H9 (cell line): ENCODE measurements at regions not wholly inside any gene's neighbourhood (a gene's known extent, or its start where the extent isn't known, plus 50 kb on each side); places are given as distances from the start of the nearest gene placed in this dataset.

ENCODE experiments used
- DNase-seq: peaks from one replicate; pipeline ENCODE4 v3.0.0-alpha.2; 2017
- H2AFZ ChIP-seq: one replicate; pipeline ENCODE4 v1.6.1; 2013; ENCODE audit warnings: mild to moderate bottlenecking, low read length, control low read depth, moderate library complexity
- H2AK5ac ChIP-seq: 2 replicates; pipeline ENCODE4 v1.6.1; 2013; ENCODE audit warnings: low read length, control low read depth, mixed read lengths; ENCODE audit not compliant: insufficient read length
- H2BK120ac ChIP-seq: one replicate; pipeline ENCODE4 v1.6.1; 2013; ENCODE audit warnings: low read depth, mild to moderate bottlenecking, low read length, control low read depth, inconsistent platforms; ENCODE audit not compliant: poor library complexity, severe bottlenecking
- H2BK12ac ChIP-seq: 2 replicates; pipeline ENCODE4 v1.6.1; 2013; ENCODE audit warnings: low read length, control low read depth, mixed read lengths, low read depth; ENCODE audit not compliant: insufficient read length
- H2BK15ac ChIP-seq: 2 replicates; pipeline ENCODE4 v1.6.1; 2013; ENCODE audit warnings: low read depth, low read length, control low read depth
- H2BK20ac ChIP-seq: one replicate; pipeline ENCODE4 v1.6.1; 2013; ENCODE audit warnings: low read depth, mild to moderate bottlenecking, low read length, control low read depth, inconsistent platforms; ENCODE audit not compliant: poor library complexity, severe bottlenecking
- H2BK5ac ChIP-seq: 2 replicates; pipeline ENCODE4 v1.6.1; 2013; ENCODE audit warnings: low read length, control low read depth, mixed read lengths; ENCODE audit not compliant: insufficient read length
- H3K14ac ChIP-seq: 2 replicates; pipeline ENCODE4 v1.6.1; 2013; ENCODE audit warnings: low read length, control low read depth; ENCODE audit not compliant: insufficient read depth
- H3K18ac ChIP-seq: 2 replicates; pipeline ENCODE4 v1.6.1; 2013; ENCODE audit warnings: low read depth, mild to moderate bottlenecking, mixed read lengths, low read length, control low read depth; ENCODE audit not compliant: insufficient read length
- H3K23ac ChIP-seq: 2 replicates; pipeline ENCODE4 v1.6.1; 2013; ENCODE audit warnings: low read length, control low read depth, mixed read lengths, low read depth; ENCODE audit not compliant: insufficient read length
- H3K23me2 ChIP-seq: 2 replicates; pipeline ENCODE4 v1.6.1; 2013; ENCODE audit warnings: low read depth, mild to moderate bottlenecking, mixed read lengths, low read length, control low read depth; ENCODE audit not compliant: insufficient read length, poor library complexity, severe bottlenecking
- H3K27ac ChIP-seq: 2 replicates; pipeline ENCODE4 v1.5.1; 2013; ENCODE audit warnings: low read length, control low read depth, mixed read lengths, low read depth; ENCODE audit not compliant: insufficient read length
- H3K27me3 ChIP-seq: 2 replicates; pipeline ENCODE4 v1.6.1; 2013; ENCODE audit warnings: low read length, control low read depth, inconsistent platforms; ENCODE audit not compliant: insufficient read depth
- H3K4ac ChIP-seq: 2 replicates; pipeline ENCODE4 v1.6.1; 2013; ENCODE audit warnings: low read depth, mild to moderate bottlenecking, control low read depth, inconsistent platforms, low read length, moderate library complexity
- H3K4me1 ChIP-seq: 2 replicates; pipeline ENCODE4 v1.6.1; 2013; ENCODE audit warnings: low read length, control low read depth, inconsistent platforms; ENCODE audit not compliant: insufficient read depth
- H3K4me2 ChIP-seq: 2 replicates; pipeline ENCODE4 v1.6.1; 2013; ENCODE audit warnings: low read length, control low read depth, mixed read lengths; ENCODE audit not compliant: insufficient read length, insufficient read depth
- H3K56ac ChIP-seq: 2 replicates; pipeline ENCODE4 v1.6.1; 2013; ENCODE audit warnings: low read depth, mild to moderate bottlenecking, mixed read lengths, low read length, control low read depth; ENCODE audit not compliant: insufficient read length
- H3K79me1 ChIP-seq: 2 replicates; pipeline ENCODE4 v1.6.1; 2013; ENCODE audit warnings: low read depth, mild to moderate bottlenecking, moderate library complexity, low read length, control low read depth, inconsistent platforms; ENCODE audit not compliant: insufficient read depth, poor library complexity, severe bottlenecking
- H3K79me2 ChIP-seq: 2 replicates; pipeline ENCODE4 v1.6.1; 2013; ENCODE audit warnings: low read length, control low read depth, inconsistent platforms; ENCODE audit not compliant: insufficient read depth
- H3K9ac ChIP-seq: 2 replicates; pipeline ENCODE4 v1.6.1; 2013; ENCODE audit warnings: low read length, control low read depth, mixed read lengths; ENCODE audit not compliant: insufficient read length; ENCODE audit errors: extremely low read depth
- H3K9me3 ChIP-seq: one replicate; pipeline ENCODE4 v1.6.1; 2013; ENCODE audit warnings: low read depth, low read length, inconsistent platforms; ENCODE audit not compliant: control insufficient read depth
- H3T11ph ChIP-seq: one replicate; pipeline ENCODE4 v1.6.1; 2013; ENCODE audit warnings: mild to moderate bottlenecking, low read length, control low read depth, inconsistent platforms
- H4K20me1 ChIP-seq: one replicate; pipeline ENCODE4 v1.6.1; 2013; ENCODE audit not compliant: control insufficient read depth, insufficient read length, insufficient read depth
- H4K5ac ChIP-seq: 2 replicates; pipeline ENCODE4 v1.6.1; 2013; ENCODE audit warnings: low read depth, mild to moderate bottlenecking, mixed read lengths, low read length, control low read depth; ENCODE audit not compliant: insufficient read length
- H4K8ac ChIP-seq: replicated peaks from 2 replicates; pipeline ENCODE4 v1.6.1; 2013; ENCODE audit warnings: low read length, control low read depth, mixed read lengths, low read depth; ENCODE audit not compliant: insufficient read length
- H4K91ac ChIP-seq: 2 replicates; pipeline ENCODE4 v1.6.1; 2013; ENCODE audit warnings: low read depth, mild to moderate bottlenecking, moderate library complexity, mixed read lengths, low read length, control low read depth; ENCODE audit not compliant: insufficient read length
- H3K27ac Mint-ChIP-seq, 3 experiments: 2 replicates in 2 of 3; 3 replicates in 1 of 3; pipeline ENCODE4 v1.8.0; 2020 to 2021; ENCODE audit warnings: mixed read lengths in 3 of 3, mild to moderate bottlenecking in 1 of 3, moderate library complexity in 1 of 3
- H3K27me3 Mint-ChIP-seq: 2 replicates; pipeline ENCODE4 v1.8.0; 2021; ENCODE audit warnings: low read depth, mild to moderate bottlenecking, moderate library complexity, mixed read lengths
- H3K36me3 Mint-ChIP-seq, 3 experiments: 2 replicates in 2 of 3; 3 replicates in 1 of 3; pipeline ENCODE4 v1.8.0; 2020 to 2021; ENCODE audit warnings: low read depth in 3 of 3, mixed read lengths in 3 of 3; ENCODE audit not compliant: insufficient read depth in 1 of 3
- H3K4me1 Mint-ChIP-seq, 2 experiments: 2 replicates each; pipeline ENCODE4 v1.8.0; 2020; ENCODE audit warnings: mixed read lengths in 2 of 2
- H3K4me3 Mint-ChIP-seq, 2 experiments: 2 replicates in 1 of 2; 3 replicates in 1 of 2; pipeline ENCODE4 v1.8.0; 2020 to 2021; ENCODE audit warnings: mild to moderate bottlenecking in 2 of 2, mixed read lengths in 2 of 2, moderate library complexity in 1 of 2
- H3K9me3 Mint-ChIP-seq, 2 experiments: 2 replicates in 1 of 2; 3 replicates in 1 of 2; pipeline ENCODE4 v1.8.0; 2020; ENCODE audit warnings: mild to moderate bottlenecking in 2 of 2, mixed read lengths in 2 of 2, moderate library complexity in 1 of 2
- WGBS: extraction: QIAGEN DNeasy Blood & Tissue Kit; methylation state at CpG from one replicate; pipeline ENCODE4 v1.1.7; 2013; ENCODE audit warnings: missing lambda C conversion rate, low lambda C conversion rate, mixed read lengths; ENCODE audit not compliant: insufficient read length; ENCODE audit errors: extremely low coverage; 5-methylcytosine and 5-hydroxymethylcytosine counted together
- TF ChIP-seq, protein P1 (sequence below): fragments of 200-600 bp; sonication (generic); conservative IDR thresholded peaks from 3 replicates; pipeline ENCODE4 v1.8.0; 2021; ENCODE audit warnings: antibody characterized with exemption, mild to moderate bottlenecking

DNA sequence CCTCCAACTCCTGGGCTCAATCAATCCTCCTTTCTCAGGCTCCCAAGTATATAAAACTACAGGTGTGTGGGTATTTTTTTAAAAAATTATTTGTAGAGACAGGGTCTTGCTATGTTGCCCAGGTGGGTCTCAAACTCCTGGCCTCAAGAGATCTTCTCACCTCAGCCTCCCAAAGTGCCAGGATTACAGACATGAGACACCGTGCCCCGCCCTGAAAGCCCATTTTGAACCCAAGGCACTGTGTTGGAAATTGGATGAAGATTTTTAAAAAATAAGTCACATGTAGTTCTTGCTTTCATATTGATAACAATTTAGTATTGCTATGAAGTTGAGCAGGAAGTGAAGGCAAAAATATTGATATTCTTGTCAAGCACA, 472.5 kb upstream of the TNP1 start:
- H2BK120ac ChIP-seq: no peak overlapping the region
- Mint-ChIP-seq H3K4me1 (peaks cover 33 to 40% of the 10 kb centered on the region in 2 experiments), H3K27me3 (peaks cover 7% of the 10 kb centered on the region), H3K4me3 (no peak overlapping the region), H3K9me3 (no peaks in the 10 kb centered on the region), H3K27ac (no peak overlapping the region), H3K36me3 (no peaks in the 10 kb centered on the region)
- no CpG with 5 or more reads among the region's 2 CpGs for WGBS
- TF ChIP-seq, protein P1, sequence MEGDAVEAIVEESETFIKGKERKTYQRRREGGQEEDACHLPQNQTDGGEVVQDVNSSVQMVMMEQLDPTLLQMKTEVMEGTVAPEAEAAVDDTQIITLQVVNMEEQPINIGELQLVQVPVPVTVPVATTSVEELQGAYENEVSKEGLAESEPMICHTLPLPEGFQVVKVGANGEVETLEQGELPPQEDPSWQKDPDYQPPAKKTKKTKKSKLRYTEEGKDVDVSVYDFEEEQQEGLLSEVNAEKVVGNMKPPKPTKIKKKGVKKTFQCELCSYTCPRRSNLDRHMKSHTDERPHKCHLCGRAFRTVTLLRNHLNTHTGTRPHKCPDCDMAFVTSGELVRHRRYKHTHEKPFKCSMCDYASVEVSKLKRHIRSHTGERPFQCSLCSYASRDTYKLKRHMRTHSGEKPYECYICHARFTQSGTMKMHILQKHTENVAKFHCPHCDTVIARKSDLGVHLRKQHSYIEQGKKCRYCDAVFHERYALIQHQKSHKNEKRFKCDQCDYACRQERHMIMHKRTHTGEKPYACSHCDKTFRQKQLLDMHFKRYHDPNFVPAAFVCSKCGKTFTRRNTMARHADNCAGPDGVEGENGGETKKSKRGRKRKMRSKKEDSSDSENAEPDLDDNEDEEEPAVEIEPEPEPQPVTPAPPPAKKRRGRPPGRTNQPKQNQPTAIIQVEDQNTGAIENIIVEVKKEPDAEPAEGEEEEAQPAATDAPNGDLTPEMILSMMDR: no peak
- H2BK5ac ChIP-seq: no peak overlapping the region
- no peak overlapping the region for H2BK20ac ChIP-seq
- no peak overlapping the region for H3K4ac ChIP-seq
- no peak overlapping the region for H4K5ac ChIP-seq
- no peak overlapping the region for H4K91ac ChIP-seq
- H3T11ph ChIP-seq: no peak overlapping the region
- H4K8ac ChIP-seq: no peak overlapping the region
- no peak overlapping the region for H3K18ac ChIP-seq
- H2AK5ac ChIP-seq: no peak overlapping the region
- H2BK15ac ChIP-seq: no peak overlapping the region
- no peaks in the 10 kb centered on the region for H3K9me3 ChIP-seq
- H3K14ac ChIP-seq: no peak overlapping the region
- H3K56ac ChIP-seq: no peak overlapping the region
- H2BK12ac ChIP-seq: no peak overlapping the region
- H4K20me1 ChIP-seq: no peaks in the 10 kb centered on the region
- no peaks in the 10 kb centered on the region for H3K79me2 ChIP-seq
- no peak overlapping the region for H2AFZ ChIP-seq
- peaks cover 6% of the 10 kb centered on the region; the same call in 1 of the 2 replicates for H3K4me1 ChIP-seq
- no peak for DNase-seq
- no peak overlapping the region for H3K4me2 ChIP-seq
- no peak overlapping the region for H3K27ac ChIP-seq
- no peaks in the 10 kb centered on the region for H3K23me2 ChIP-seq
- no peaks in the 10 kb centered on the region for H3K27me3 ChIP-seq
- no peak overlapping the region for H3K23ac ChIP-seq
- no peaks in the 10 kb centered on the region for H3K79me1 ChIP-seq
- H3K9ac ChIP-seq: no peak overlapping the region
